ENCODE measurements at regions not wholly inside any gene's neighbourhood (a gene's known extent, or its start where the extent isn't known, plus 50 kb on each side); places are given as distances from the start of the nearest gene placed in this dataset.

- DNase-seq (ENCODE audit: low read depth): no peak
- H3K4me3 ChIP-seq (replicated peaks; ENCODE audit: low read depth, low read length): no peak overlapping the region
- TF ChIP-seq CTCF (IDR thresholded peaks at IDR 0.05; ENCODE audit: low read length, missing control alignments): no peak
Measured at GRCh38 chr9:75612205-75612604, 278.3 kb upstream of the PCSK5 start.

- DNase-seq (ENCODE audit: low read depth): no peak
- no peak for TF ChIP-seq CTCF (IDR thresholded peaks at IDR 0.05; ENCODE audit: low read length, missing control alignments)
- H3K4me3 ChIP-seq (replicated peaks; ENCODE audit: low read depth, low read length): no peak overlapping the region
Measured at GRCh38 chr9:75612754-75613153, 277.7 kb upstream of the PCSK5 start.

GRCh38 chr9:75615284-75615683, 275.2 kb upstream of the PCSK5 start:
- no peak overlapping the region for H3K4me3 ChIP-seq (replicated peaks; ENCODE audit: low read depth, low read length)
- no peak for DNase-seq (ENCODE audit: low read depth)
- TF ChIP-seq CTCF (IDR thresholded peaks at IDR 0.05; ENCODE audit: low read length, missing control alignments): no peak

GRCh38 chr9:75616052-75616451, 274.4 kb upstream of the PCSK5 start:
- H3K4me3 ChIP-seq (replicated peaks; ENCODE audit: low read depth, low read length): no peak overlapping the region
- no peak for DNase-seq (ENCODE audit: low read depth)
- TF ChIP-seq CTCF (IDR thresholded peaks at IDR 0.05; ENCODE audit: low read length, missing control alignments): no peak

- H3K4me3 ChIP-seq (replicated peaks; ENCODE audit: low read depth, low read length): no peak overlapping the region
- TF ChIP-seq CTCF (IDR thresholded peaks at IDR 0.05; ENCODE audit: low read length, missing control alignments): no peak
- no peak for DNase-seq (ENCODE audit: low read depth)
Measured at GRCh38 chr9:75616841-75617566, 273.5 kb upstream of the PCSK5 start.

- H3K4me3 ChIP-seq (replicated peaks; ENCODE audit: low read depth, low read length): no peak overlapping the region
- no peak for DNase-seq (ENCODE audit: low read depth)
- no peak for TF ChIP-seq CTCF (IDR thresholded peaks at IDR 0.05; ENCODE audit: low read length, missing control alignments)
Measured at GRCh38 chr9:75623462-75623861, 267.0 kb upstream of the PCSK5 start.

GRCh38 chr9:75624998-75625397, 265.5 kb upstream of the PCSK5 start:
- H3K4me3 ChIP-seq (replicated peaks; ENCODE audit: low read depth, low read length): no peak overlapping the region
- no peak for TF ChIP-seq CTCF (IDR thresholded peaks at IDR 0.05; ENCODE audit: low read length, missing control alignments)
- DNase-seq (ENCODE audit: low read depth): no peak
